Fibroblast of pulmonary artery (primary cell): ENCODE measurements at regions not wholly inside any gene's neighbourhood (a gene's known extent, or its start where the extent isn't known, plus 50 kb on each side); places are given as distances from the start of the nearest gene placed in this dataset.
A peak's percentile ranks its signal among the peaks of the same experiment; 100 is the strongest.

Experiments used
- DNase-seq: peaks from one replicate; pipeline ENCODE4 v3.0.0-alpha.2; 2010; ENCODE audit warnings: low read depth
- H3K4me3 ChIP-seq: replicated peaks from 2 replicates; pipeline ENCODE4 v1.5.1; 2011; ENCODE audit warnings: low read depth, mild to moderate bottlenecking, control low read depth, low read length, moderate library complexity
- CTCF ChIP-seq: IDR thresholded peaks from 2 replicates; pipeline ENCODE4 v1.5.1; 2011; ENCODE audit warnings: mild to moderate bottlenecking, control low read depth, low read length, inconsistent platforms; ENCODE audit errors: missing control alignments

- no peak for DNase-seq
- no peak for TF ChIP-seq CTCF
- no peak overlapping the region for H3K4me3 ChIP-seq
Observed at GRCh38 chr1:243946253-243946652, 96.2 kb upstream of the AKT3 start.

GRCh38 chr1:243945727-243946126 is 95.7 kb upstream of the AKT3 start:
- no peak for DNase-seq
- no peak overlapping the region for H3K4me3 ChIP-seq
- TF ChIP-seq CTCF, result no peak

- TF ChIP-seq CTCF, result no peak
- no peak overlapping the region for H3K4me3 ChIP-seq
- DNase-seq, result peak; percentile 57
Observed at GRCh38 chr1:243944429-243945160, 94.6 kb upstream of the AKT3 start.

GRCh38 chr1:243943671-243944428 is 93.8 kb upstream of the AKT3 start:
- no peak for TF ChIP-seq CTCF
- no peak for DNase-seq
- no peak overlapping the region for H3K4me3 ChIP-seq

- DNase-seq, result no peak
- TF ChIP-seq CTCF, result no peak
- no peak overlapping the region for H3K4me3 ChIP-seq
Observed at GRCh38 chr1:243942196-243943150, 92.4 kb upstream of the AKT3 start.

GRCh38 chr1:243940451-243940850 is 90.4 kb upstream of the AKT3 start:
- no peak for TF ChIP-seq CTCF
- no peak overlapping the region for H3K4me3 ChIP-seq
- no peak for DNase-seq
